VCaP (cell line): ENCODE measurements at regions not wholly inside any gene's neighbourhood (a gene's known extent, or its start where the extent isn't known, plus 50 kb on each side); places are given as distances from the start of the nearest gene placed in this dataset.

Experiments
- H3K27ac ChIP-seq: fragments of 450-650 bp; 2 replicates; pipeline ENCODE4 v1.5.1; 2017
- CTCF ChIP-seq: fragments of 450-650 bp; conservative IDR thresholded peaks from 2 replicates; pipeline ENCODE4 v1.5.1; 2017; ENCODE audit warnings: mild to moderate bottlenecking, moderate library complexity

DNA sequence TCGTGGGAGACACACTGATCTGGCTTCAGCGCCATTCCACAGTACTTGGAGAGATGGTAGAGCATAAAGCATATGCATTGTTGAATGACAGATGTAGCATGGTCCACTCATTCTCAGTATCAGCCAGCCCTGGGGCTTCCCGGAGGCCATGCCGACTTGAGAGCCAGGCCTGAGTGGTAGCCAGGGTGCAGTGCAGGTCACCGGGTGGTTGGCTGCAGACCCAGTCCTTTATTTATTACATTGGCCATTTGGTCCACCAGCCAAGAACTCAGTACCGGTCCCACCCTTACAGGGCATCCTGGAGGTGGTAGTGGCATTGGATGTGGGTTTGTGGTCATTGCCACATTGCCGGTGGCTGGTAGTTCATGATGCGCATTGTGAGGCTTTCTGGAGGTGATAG lies 121.6 kb upstream of the RTL1 start:
- no peak for TF ChIP-seq CTCF
- H3K27ac ChIP-seq: no peak overlapping the region

GRCh38 chr14:101025696-101026095 lies 122.2 kb upstream of the RTL1 start:
- TF ChIP-seq CTCF: no peak
- no peak overlapping the region for H3K27ac ChIP-seq

- H3K27ac ChIP-seq: no peak overlapping the region
- no peak for TF ChIP-seq CTCF
Measured at GRCh38 chr14:101026341-101026740, 122.8 kb upstream of the RTL1 start.

GRCh38 chr14:101027291-101027690 lies 123.8 kb upstream of the RTL1 start:
- H3K27ac ChIP-seq: no peak overlapping the region
- no peak for TF ChIP-seq CTCF

DNA sequence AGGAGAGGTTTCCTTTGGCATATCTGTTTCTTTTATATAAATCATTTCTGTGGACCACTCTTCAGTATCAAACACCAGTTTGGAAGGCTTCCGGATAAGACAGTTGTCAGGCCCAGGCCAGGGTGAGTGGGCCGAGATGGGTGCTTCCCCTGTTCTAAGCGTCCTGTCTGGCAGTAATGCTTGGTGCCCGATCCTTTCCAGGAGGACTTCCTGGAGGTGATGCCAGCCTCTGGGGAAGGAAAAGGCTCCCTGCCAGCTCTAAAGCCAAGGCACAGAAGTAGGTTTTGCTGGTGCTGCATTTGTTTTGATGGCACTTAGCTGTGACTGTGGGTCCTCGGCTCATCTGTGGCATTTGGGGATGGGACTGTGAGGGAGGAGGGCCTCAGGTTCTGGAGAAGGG lies 124.4 kb upstream of the RTL1 start:
- TF ChIP-seq CTCF: no peak
- no peak overlapping the region for H3K27ac ChIP-seq

- no peak overlapping the region for H3K27ac ChIP-seq
- no peak for TF ChIP-seq CTCF
Measured at GRCh38 chr14:101028971-101029667, 125.6 kb upstream of the RTL1 start.

- no peak for TF ChIP-seq CTCF
- no peak overlapping the region for H3K27ac ChIP-seq
Measured at GRCh38 chr14:101029668-101030290, 126.3 kb upstream of the RTL1 start.
